ENCODE measurements at regions not wholly inside any gene's neighbourhood (a gene's known extent, or its start where the extent isn't known, plus 50 kb on each side); places are given as distances from the start of the nearest gene placed in this dataset.

DNA sequence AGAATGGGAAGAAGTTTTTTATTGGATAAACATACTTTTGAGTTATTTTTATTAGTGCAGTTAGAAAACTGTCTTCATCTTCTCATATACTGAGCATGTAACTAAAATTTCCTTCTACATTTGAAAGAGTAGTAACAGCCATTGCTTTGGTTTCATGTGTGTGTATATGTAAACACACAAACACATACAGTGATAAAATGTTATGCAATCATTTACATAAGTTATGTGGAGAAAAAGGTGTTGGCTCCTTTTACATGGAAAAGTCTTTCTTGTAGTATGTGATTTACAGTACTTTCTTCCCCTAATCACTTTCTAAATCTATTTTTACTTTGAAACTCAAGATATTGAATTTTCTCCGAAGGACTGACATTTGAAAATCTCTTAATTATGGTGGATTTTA lies 194.3 kb upstream of the PACRGL start:
- DNase-seq (ENCODE audit: insufficient read length, low spot score) (no peak), FAIRE-seq (no peak)
- no peak for TF ChIP-seq POLR2AphosphoS5 (IDR thresholded peaks at IDR 0.05; ENCODE audit: low read depth, low read length)
- no peak for TF ChIP-seq SPI1 (IDR thresholded peaks at IDR 0.05; ENCODE audit: low read depth, low read length)
- no peak for TF ChIP-seq POU2F2 (IDR thresholded peaks at IDR 0.05; ENCODE audit: low read depth, low read length)
- no peak for TF ChIP-seq POLR2A (IDR thresholded peaks at IDR 0.05; ENCODE audit: low read depth, low read length)
- TF ChIP-seq PAX5 (IDR thresholded peaks at IDR 0.05; ENCODE audit: insufficient read depth, low read length, severe bottlenecking) = no peak
- no peak for TF ChIP-seq TAF1 (IDR thresholded peaks at IDR 0.05; ENCODE audit: low read depth, low read length)

DNA sequence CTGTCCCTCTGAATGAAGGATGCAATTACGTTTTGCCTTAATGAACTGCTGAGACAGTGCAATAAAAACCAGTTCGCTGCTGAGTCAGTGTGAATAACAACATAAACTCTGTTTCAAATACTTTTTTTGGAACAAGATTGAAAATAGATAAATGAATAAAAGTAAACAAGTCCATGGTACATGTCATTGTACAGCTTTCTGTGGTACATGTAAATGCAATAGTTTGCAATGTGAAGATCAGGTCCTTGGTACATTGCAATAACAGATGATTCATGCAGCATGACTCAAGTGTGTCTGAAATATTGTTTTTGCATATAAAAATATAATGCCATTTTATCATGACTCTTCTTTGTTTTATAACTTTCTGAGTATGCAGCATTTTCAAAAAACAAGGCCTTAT lies 193.4 kb upstream of the PACRGL start:
- no peak for FAIRE-seq
- no peak for DNase-seq (ENCODE audit: insufficient read length, low spot score)
- TF ChIP-seq POLR2A (IDR thresholded peaks at IDR 0.05; ENCODE audit: low read depth, low read length) = no peak
- TF ChIP-seq POLR2AphosphoS5 (IDR thresholded peaks at IDR 0.05; ENCODE audit: low read depth, low read length) = no peak
- TF ChIP-seq PAX5 (IDR thresholded peaks at IDR 0.05; ENCODE audit: insufficient read depth, low read length, severe bottlenecking) = no peak
- TF ChIP-seq POU2F2 (IDR thresholded peaks at IDR 0.05; ENCODE audit: low read depth, low read length) = no peak
- TF ChIP-seq SPI1 (IDR thresholded peaks at IDR 0.05; ENCODE audit: low read depth, low read length) = no peak
- TF ChIP-seq TAF1 (IDR thresholded peaks at IDR 0.05; ENCODE audit: low read depth, low read length) = no peak

DNA sequence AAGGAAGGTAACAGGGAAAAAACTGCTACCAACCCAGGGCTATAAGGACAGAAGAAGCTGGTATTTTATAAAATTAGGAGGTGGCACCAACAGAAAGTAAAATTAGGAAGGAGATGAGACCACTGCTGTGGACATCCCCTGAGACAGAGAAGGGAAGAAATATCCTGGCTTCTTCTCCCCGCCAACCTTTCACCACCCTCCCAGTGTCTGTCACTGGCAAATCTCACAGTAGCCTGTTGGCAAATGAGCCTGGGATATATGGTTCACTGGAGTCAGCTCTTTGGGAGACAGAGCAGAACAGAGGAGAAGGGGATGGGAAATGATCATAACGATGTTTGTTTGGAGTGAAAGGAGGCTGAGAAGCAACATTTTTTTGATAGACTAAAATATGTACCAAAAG lies 190.9 kb upstream of the PACRGL start:
- TF ChIP-seq POU2F2 (IDR thresholded peaks at IDR 0.05; ENCODE audit: low read depth, low read length) (no peak), POLR2AphosphoS5 (IDR thresholded peaks at IDR 0.05; ENCODE audit: low read depth, low read length) (no peak)
- DNase-seq (ENCODE audit: insufficient read length, low spot score) (no peak), FAIRE-seq (no peak)

DNA sequence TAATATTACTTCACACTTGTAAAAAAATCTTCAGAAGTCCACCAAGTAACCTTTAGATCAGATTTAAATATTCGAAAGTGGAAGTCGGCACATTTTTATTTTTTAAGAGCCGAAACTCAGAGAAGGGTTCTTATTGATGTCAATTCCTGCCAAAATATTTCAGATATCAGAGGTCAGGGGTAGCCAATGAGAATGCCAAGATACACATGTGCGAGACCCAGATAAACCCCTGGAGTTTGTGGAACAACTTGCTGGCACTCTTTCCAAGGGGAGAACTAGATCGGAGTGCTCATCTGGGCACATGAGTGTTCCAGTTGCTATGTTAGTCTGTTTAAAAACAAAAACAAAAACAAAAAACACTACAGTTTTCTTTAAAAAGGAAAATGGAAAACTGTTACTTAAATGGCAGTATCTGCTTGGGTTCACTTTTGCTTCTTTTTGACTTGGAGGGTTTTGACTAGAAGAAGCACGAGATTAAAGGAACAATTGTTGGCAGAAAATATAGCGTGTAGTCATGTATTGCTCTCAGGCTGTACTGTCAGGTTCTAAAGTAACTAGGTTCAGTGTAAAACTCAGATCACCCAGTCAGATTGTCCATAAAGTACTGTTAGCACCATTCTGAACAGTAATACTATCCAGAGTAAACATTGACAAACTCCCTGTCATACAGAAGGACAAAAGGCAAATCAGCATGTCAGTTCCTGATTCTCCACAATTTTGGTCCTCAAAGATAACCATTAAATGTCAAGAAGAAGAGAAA lies 188.0 kb upstream of the PACRGL start:
- FAIRE-seq (no peak), DNase-seq (ENCODE audit: insufficient read length, low spot score) (no peak)
- TF ChIP-seq SPI1 (IDR thresholded peaks at IDR 0.05; ENCODE audit: low read depth, low read length) (no peak), POLR2A (IDR thresholded peaks at IDR 0.05; ENCODE audit: low read depth, low read length) (no peak), POLR2AphosphoS5 (IDR thresholded peaks at IDR 0.05; ENCODE audit: low read depth, low read length) (no peak), POU2F2 (IDR thresholded peaks at IDR 0.05; ENCODE audit: low read depth, low read length) (no peak), TAF1 (IDR thresholded peaks at IDR 0.05; ENCODE audit: low read depth, low read length) (no peak), PAX5 (IDR thresholded peaks at IDR 0.05; ENCODE audit: insufficient read depth, low read length, severe bottlenecking) (no peak)

DNA sequence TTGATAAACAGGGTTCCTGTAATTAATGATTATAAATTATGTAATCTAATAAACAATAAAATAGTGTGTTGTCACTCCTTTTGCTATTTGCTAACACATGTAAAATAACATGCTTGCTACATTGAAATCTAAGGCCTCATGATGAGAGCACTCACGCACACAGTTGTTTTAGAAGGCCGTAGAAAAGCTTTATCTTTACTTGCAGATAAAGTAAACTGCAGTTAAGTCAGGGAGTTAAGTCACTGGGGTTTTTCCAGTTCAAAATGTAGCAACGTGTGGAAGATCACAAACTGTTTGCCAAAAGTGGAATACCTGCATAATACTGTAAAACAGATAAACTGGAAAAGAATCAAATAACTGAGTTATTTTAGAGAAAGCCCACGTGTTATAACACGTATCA lies 187.3 kb upstream of the PACRGL start:
- DNase-seq (ENCODE audit: insufficient read length, low spot score) (no peak), FAIRE-seq (no peak)
- TF ChIP-seq POLR2A (IDR thresholded peaks at IDR 0.05; ENCODE audit: low read depth, low read length) (no peak), SPI1 (IDR thresholded peaks at IDR 0.05; ENCODE audit: low read depth, low read length) (no peak), TAF1 (IDR thresholded peaks at IDR 0.05; ENCODE audit: low read depth, low read length) (no peak), PAX5 (IDR thresholded peaks at IDR 0.05; ENCODE audit: insufficient read depth, low read length, severe bottlenecking) (no peak), POU2F2 (IDR thresholded peaks at IDR 0.05; ENCODE audit: low read depth, low read length) (no peak), POLR2AphosphoS5 (IDR thresholded peaks at IDR 0.05; ENCODE audit: low read depth, low read length) (no peak)

DNA sequence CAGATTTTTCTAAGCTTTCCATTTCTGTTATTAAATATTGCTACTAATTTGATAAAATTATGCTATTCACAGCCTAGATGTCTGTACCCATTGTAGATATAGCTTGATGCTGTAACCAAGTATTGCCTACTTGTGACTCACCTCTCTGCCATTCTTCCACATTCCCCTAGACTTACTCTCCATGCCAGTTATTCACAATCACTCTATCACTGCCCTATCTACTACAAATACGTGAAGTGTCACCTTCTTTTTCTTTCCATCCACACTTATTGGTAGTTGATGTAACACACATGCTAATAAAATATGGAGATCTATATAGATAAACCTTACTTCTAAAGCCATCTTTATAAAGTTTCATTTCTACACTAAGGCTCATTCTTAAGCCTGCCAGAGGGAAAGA lies 179.4 kb upstream of the PACRGL start:
- TF ChIP-seq POU2F2 (IDR thresholded peaks at IDR 0.05; ENCODE audit: low read depth, low read length) (no peak), POLR2A (IDR thresholded peaks at IDR 0.05; ENCODE audit: low read depth, low read length) (no peak)
- FAIRE-seq = no peak

DNA sequence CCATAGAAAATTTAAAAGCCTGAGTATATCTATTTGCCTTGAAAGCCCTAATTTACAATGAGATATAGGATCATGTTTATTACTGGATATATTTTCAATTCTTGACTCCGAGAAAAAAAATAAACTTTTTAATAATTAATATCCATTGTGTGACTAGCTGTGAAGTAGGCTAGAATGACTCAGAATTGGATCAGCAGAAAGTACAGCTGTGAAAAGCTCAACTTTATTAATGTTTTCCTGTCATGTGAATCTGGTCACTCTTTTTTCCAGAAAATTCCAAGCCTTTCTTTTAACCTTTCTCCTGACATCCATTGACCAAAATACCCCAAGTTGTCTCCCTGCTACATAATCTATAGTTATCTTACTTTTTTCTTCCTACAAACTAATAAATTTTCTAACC lies 171.8 kb upstream of the PACRGL start:
- no peak for DNase-seq (ENCODE audit: insufficient read length, low spot score)
- TF ChIP-seq POU2F2 (IDR thresholded peaks at IDR 0.05; ENCODE audit: low read depth, low read length) = no peak
- no peak for TF ChIP-seq SPI1 (IDR thresholded peaks at IDR 0.05; ENCODE audit: low read depth, low read length)
- no peak for TF ChIP-seq POLR2A (IDR thresholded peaks at IDR 0.05; ENCODE audit: low read depth, low read length)
- no peak for TF ChIP-seq TAF1 (IDR thresholded peaks at IDR 0.05; ENCODE audit: low read depth, low read length)
- TF ChIP-seq PAX5 (IDR thresholded peaks at IDR 0.05; ENCODE audit: insufficient read depth, low read length, severe bottlenecking) = no peak
- no peak for TF ChIP-seq POLR2AphosphoS5 (IDR thresholded peaks at IDR 0.05; ENCODE audit: low read depth, low read length)
- no peak for FAIRE-seq

More for the DNA sequence above, 179.4 kb upstream of the PACRGL start:
- DNase-seq (ENCODE audit: insufficient read length, low spot score) = no peak

DNA sequence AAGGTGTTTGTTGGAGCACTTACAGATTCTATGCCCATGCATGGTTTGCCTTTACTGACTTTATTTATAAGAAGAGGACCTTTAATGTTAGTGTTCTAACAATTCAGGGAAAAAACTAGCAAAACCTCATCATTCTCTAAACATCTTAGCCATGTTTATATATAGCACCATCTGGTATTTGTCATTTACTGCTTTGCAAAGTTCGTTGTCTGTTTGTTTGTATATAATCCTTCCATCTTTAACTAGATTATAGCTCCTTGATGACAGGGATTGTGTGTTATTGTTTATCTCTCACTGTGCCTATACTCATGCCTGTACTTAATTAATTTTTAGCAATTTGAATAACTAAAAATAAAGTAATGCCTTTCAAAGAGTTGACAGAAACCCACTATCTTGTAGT lies 170.6 kb upstream of the PACRGL start:
- no peak for TF ChIP-seq SPI1 (IDR thresholded peaks at IDR 0.05; ENCODE audit: low read depth, low read length)
- TF ChIP-seq POU2F2 (IDR thresholded peaks at IDR 0.05; ENCODE audit: low read depth, low read length) = no peak
- no peak for TF ChIP-seq TAF1 (IDR thresholded peaks at IDR 0.05; ENCODE audit: low read depth, low read length)
- no peak for TF ChIP-seq PAX5 (IDR thresholded peaks at IDR 0.05; ENCODE audit: insufficient read depth, low read length, severe bottlenecking)
- no peak for TF ChIP-seq POLR2A (IDR thresholded peaks at IDR 0.05; ENCODE audit: low read depth, low read length)
- TF ChIP-seq POLR2AphosphoS5 (IDR thresholded peaks at IDR 0.05; ENCODE audit: low read depth, low read length) = no peak
- FAIRE-seq (no peak), DNase-seq (ENCODE audit: insufficient read length, low spot score) (no peak)

DNA sequence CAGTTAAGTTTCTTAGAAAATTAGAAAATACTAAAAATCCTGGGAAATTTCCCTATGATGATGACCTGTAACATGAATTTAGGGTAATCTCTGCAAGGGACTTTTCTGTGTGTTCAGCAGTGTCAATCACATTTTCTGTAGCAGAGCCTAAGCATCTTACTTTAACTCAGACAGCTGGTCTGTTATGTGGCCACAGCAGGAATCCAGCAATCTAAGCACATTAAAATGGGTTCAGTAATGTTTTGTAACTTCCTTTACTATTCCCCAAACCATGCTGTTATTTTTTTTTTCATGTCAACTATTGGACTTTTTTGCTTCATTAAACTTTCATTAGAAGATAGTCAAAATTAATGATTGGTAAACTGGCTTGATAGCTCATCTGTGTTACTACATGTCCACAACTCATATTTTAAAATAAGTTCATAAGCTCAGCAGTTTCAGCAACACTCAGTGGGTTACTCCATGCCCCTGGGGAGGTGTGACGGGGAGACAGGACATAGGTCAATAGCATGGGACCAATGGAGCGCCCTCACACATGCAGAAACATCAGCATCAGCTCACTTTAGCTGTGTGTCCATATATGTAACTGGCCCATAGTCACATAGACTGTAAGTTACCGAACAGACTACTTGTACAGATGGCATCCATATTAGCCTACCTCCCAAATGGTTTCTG lies 168.0 kb upstream of the PACRGL start:
- TF ChIP-seq PAX5 (IDR thresholded peaks at IDR 0.05; ENCODE audit: insufficient read depth, low read length, severe bottlenecking) (no peak), POLR2AphosphoS5 (IDR thresholded peaks at IDR 0.05; ENCODE audit: low read depth, low read length) (no peak), POU2F2 (IDR thresholded peaks at IDR 0.05; ENCODE audit: low read depth, low read length) (no peak), POLR2A (IDR thresholded peaks at IDR 0.05; ENCODE audit: low read depth, low read length) (no peak)
- DNase-seq (ENCODE audit: insufficient read length, low spot score) (no peak), FAIRE-seq (no peak)

Data from GM12891 (cell line).